Right lobe of liver (tissue), 6 donors: ENCODE measurements at regions not wholly inside any gene's neighbourhood (a gene's known extent, or its start where the extent isn't known, plus 50 kb on each side); places are given as distances from the start of the nearest gene placed in this dataset.

ENCODE experiments used
- ATAC-seq, 4 donors: fragments of 200-7000 bp; cut with Tn5 transposase; one replicate each; pipeline ENCODE4 v1.9.1; 2020; ENCODE audit warnings: mild to moderate bottlenecking in 4 of 4, moderate library complexity in 4 of 4
- DNase-seq, 3 donors: peaks; one replicate each; pipeline ENCODE4 v3.0.0-alpha.2; 2020
- H3K27ac ChIP-seq, 3 donors: fragments of 200-600 bp; one replicate each; pipeline ENCODE4 v1.8.0; 2022
- H3K27me3 ChIP-seq, 2 donors: fragments of 200-600 bp; one replicate each; pipeline ENCODE4 v1.8.0; 2022
- H3K36me3 ChIP-seq, 4 donors: fragments of 200-600 bp; sonication (generic) in 1 of 4; one replicate each; pipeline versions ENCODE4 v1.5.1 to v1.8.0; 2017 to 2022; ENCODE audit warnings: control low read depth in 1 of 4
- H3K4me1 ChIP-seq, 4 donors: fragments of 200-600 bp; sonication (generic) in 1 of 4; one replicate each; pipeline versions ENCODE4 v1.5.1 to v1.8.0; 2017 to 2022; ENCODE audit warnings: control low read depth in 1 of 4
- H3K4me3 ChIP-seq, 3 donors: fragments of 200-600 bp; one replicate each; pipeline ENCODE4 v1.8.0; 2022
- H3K9me3 ChIP-seq, 4 donors: fragments of 200-600 bp; sonication (generic) in 1 of 4; one replicate each; pipeline versions ENCODE4 v1.5.1 to v1.8.0; 2017 to 2022; ENCODE audit warnings: control low read depth in 1 of 4
- CTCF ChIP-seq, 4 donors: fragments of 200-600 bp in 3 of 4; fragments of 450-650 bp in 1 of 4; IDR thresholded peaks; one replicate each; pipeline versions ENCODE4 v1.5.1 to v1.8.0; 2016 to 2022; ENCODE audit warnings: antibody characterized with exemption in 4 of 4, mild to moderate bottlenecking in 2 of 4
- POLR2A ChIP-seq: fragments of 450-650 bp; IDR thresholded peaks from one replicate; pipeline ENCODE4 v1.6.1; 2017; ENCODE audit warnings: antibody characterized with exemption, mild to moderate bottlenecking
- WGBS: methylation state at CpG from one replicate; pipeline ENCODE4 v1.1.6; 2018; ENCODE audit warnings: low coverage, low lambda C conversion rate; ENCODE audit not compliant: insufficient coverage; ENCODE audit errors: missing lambda C conversion rate; 5-methylcytosine and 5-hydroxymethylcytosine counted together
- intact Hi-C, 2 donors: fragments of 100-400 bp; cut with DNase I; formaldehyde crosslinking; loops; one replicate each; pipeline versions ENCODE4 v1.11.2 to v1.14.1; 2022
- donor health status: DM: no; HTN: yes; CAD: no.
- donor health status: DM: no; HTN: no; CAD: no.
- donor health status: DM: no; HTN: no; CAD: no.
- donor health status: DM: no; HTN: yes; CAD: no.
- donor health status: DM: no; HTN: yes; CAD: no.

- intact Hi-C loops = no loop called here
- no peak for TF ChIP-seq POLR2A
- H3K27me3 ChIP-seq = no peaks in the 10 kb centered on the region
- ATAC-seq = no peak
- H3K36me3 ChIP-seq = no peaks in the 10 kb centered on the region
- H3K4me1 ChIP-seq = no peaks in the 10 kb centered on the region
- no peak for DNase-seq
- H3K27ac ChIP-seq = no peak overlapping the region
- H3K4me3 ChIP-seq = no peak overlapping the region
- 65% methylated on average over 8 of the region's 8 CpGs for WGBS
- no peaks in the 10 kb centered on the region for H3K9me3 ChIP-seq
Measured at GRCh38 chr12:30188602-30189326, 405.0 kb upstream of the TMTC1 start.

GRCh38 chr12:30187426-30187825 is 403.7 kb upstream of the TMTC1 start:
- WGBS = 65% methylated on average over 2 of the region's 2 CpGs
- no peaks in the 10 kb centered on the region for H3K4me1 ChIP-seq

DNA sequence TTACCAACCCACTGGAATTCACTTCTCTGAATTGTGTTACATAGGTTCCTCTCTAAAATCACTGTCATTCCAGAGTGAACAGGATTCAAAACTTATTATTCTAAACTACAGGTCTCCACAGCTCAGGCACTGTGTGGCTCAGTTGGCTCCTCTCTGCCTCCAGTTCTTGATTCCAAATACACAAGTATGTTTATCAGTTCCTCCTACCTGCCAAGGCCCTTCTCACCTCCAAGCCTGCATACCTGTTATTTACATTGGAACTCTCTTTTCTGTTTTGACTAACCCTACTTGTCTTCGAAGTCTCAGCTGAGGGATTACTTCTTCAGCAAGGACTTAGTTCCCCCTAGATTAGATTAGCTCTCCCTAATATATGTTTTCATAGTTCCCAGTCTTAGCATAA is 397.6 kb upstream of the TMTC1 start:
- WGBS = 38% methylated on average over 1 of the region's 1 CpG
- no peak overlapping the region for H3K27ac ChIP-seq
- ATAC-seq = no peak
- no peaks in the 10 kb centered on the region for H3K36me3 ChIP-seq
- no peak for DNase-seq
- no peaks in the 10 kb centered on the region for H3K27me3 ChIP-seq
- intact Hi-C loops = no loop called here
- TF ChIP-seq CTCF (IDR thresholded peaks at IDR 0.05) = no peak
- no peak for TF ChIP-seq POLR2A
- H3K9me3 ChIP-seq = no peaks in the 10 kb centered on the region
- H3K4me3 ChIP-seq = no peak overlapping the region
- no peaks in the 10 kb centered on the region for H3K4me1 ChIP-seq

More at GRCh38 chr12:30187426-30187825, 403.7 kb upstream of the TMTC1 start:
- Histone ChIP-seq H3K36me3 (no peaks in the 10 kb centered on the region), H3K27ac (no peak overlapping the region), H3K27me3 (no peaks in the 10 kb centered on the region), H3K4me3 (no peak overlapping the region), H3K9me3 (no peaks in the 10 kb centered on the region)
- TF ChIP-seq POLR2A (no peak), CTCF (IDR thresholded peaks at IDR 0.05) (no peak)
- DNase-seq = no peak
- no peak for ATAC-seq
- intact Hi-C loops = no loop called here

DNA sequence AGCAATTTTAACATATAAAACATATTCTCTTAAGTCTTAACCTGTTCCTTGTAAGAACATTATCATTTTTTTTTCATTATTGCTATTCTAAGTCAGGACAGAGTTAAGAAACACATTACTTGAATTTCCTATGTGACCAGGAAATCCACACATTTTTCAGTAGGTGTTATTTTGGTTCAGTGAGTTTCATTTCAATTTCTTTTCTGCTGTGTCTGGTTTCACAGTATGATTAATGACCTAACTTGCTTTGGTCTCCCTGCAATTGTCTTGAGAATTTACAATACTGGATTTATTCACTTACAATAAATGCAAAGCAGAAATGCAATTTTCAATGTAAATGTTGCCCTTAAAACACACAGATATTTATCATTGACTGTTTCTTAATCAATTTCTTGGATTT is 396.9 kb upstream of the TMTC1 start:
- ATAC-seq = no peak
- intact Hi-C loops = no loop called here
- Histone ChIP-seq H3K9me3 (no peaks in the 10 kb centered on the region), H3K4me3 (no peak overlapping the region), H3K4me1 (no peaks in the 10 kb centered on the region), H3K36me3 (no peaks in the 10 kb centered on the region), H3K27me3 (no peaks in the 10 kb centered on the region), H3K27ac (no peak overlapping the region)
- no peak for DNase-seq
- TF ChIP-seq CTCF (IDR thresholded peaks at IDR 0.05) (no peak), POLR2A (no peak)

DNA sequence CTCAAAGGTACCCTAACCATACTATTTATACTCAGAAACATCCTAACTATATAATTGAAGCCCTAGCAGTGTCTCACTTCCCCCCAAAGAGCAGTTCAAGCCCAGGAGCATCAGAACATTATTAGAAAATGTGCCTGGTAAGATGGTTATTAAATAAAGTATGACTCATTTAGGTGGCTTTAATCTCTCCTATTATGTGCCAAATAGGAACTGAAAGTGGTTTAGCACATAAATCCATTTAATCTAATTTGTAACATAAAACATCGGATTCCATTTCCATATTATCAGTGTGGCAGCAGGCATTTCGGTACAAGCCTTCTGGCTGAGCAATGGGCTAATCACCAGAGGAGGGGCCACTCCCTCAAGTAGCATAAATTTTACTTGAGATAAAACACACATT is 395.2 kb upstream of the TMTC1 start:
- H3K27me3 ChIP-seq = no peaks in the 10 kb centered on the region
- no peak overlapping the region for H3K4me3 ChIP-seq
- DNase-seq = no peak
- 64% methylated on average over 1 of the region's 2 CpGs for WGBS
- intact Hi-C loops = no loop called here
- no peaks in the 10 kb centered on the region for H3K36me3 ChIP-seq
- no peaks in the 10 kb centered on the region for H3K4me1 ChIP-seq
- H3K9me3 ChIP-seq = no peaks in the 10 kb centered on the region
- no peak for ATAC-seq
- TF ChIP-seq CTCF (IDR thresholded peaks at IDR 0.05) = no peak
- TF ChIP-seq POLR2A = no peak
- H3K27ac ChIP-seq = no peak overlapping the region
